NCI-H1092 (cell line): ENCODE measurements at regions not wholly inside any gene's neighbourhood (a gene's known extent, or its start where the extent isn't known, plus 50 kb on each side); places are given as distances from the start of the nearest gene placed in this dataset.

Source experiments
- DNase-seq: peaks from one replicate; lab custom pipeline; 2025; lab: John Stamatoyannopoulos, UW

GRCh38 chr2:20539776-20540586, 93.1 kb downstream of the RHOB start:
- DNase-seq: no peak

GRCh38 chr2:20540587-20541293, 93.9 kb downstream of the RHOB start:
- DNase-seq: no peak

GRCh38 chr2:20541294-20541640, 94.4 kb downstream of the RHOB start:
- no peak for DNase-seq

GRCh38 chr2:20541651-20542050, 94.8 kb downstream of the RHOB start:
- DNase-seq: no peak

- DNase-seq: no peak
These were observed 95.4 kb downstream of the RHOB start for GRCh38 chr2:20542269-20542668.

- no peak for DNase-seq
These were observed 96.0 kb downstream of the RHOB start for GRCh38 chr2:20542746-20543468.

- DNase-seq: no peak
These were observed 96.7 kb downstream of the RHOB start for GRCh38 chr2:20543469-20544152.

- no peak for DNase-seq
These were observed 97.4 kb downstream of the RHOB start for GRCh38 chr2:20544153-20544747.

- DNase-seq: no peak
These were observed 101.8 kb downstream of the HS1BP3 start for GRCh38 chr2:20549144-20549543.

GRCh38 chr2:20549691-20550348, 101.1 kb downstream of the HS1BP3 start:
- no peak for DNase-seq

GRCh38 chr2:20551260-20551944, 99.5 kb downstream of the HS1BP3 start:
- no peak for DNase-seq

GRCh38 chr2:20551945-20552328, 99.0 kb downstream of the HS1BP3 start:
- no peak for DNase-seq

GRCh38 chr2:20552847-20553246, 98.1 kb downstream of the HS1BP3 start:
- DNase-seq: no peak

GRCh38 chr2:20553580-20553979, 97.3 kb downstream of the HS1BP3 start:
- DNase-seq: no peak

- no peak for DNase-seq
These were observed 94.9 kb downstream of the HS1BP3 start for GRCh38 chr2:20555954-20556353.

GRCh38 chr2:20556756-20557155, 94.1 kb downstream of the HS1BP3 start:
- DNase-seq: no peak

GRCh38 chr2:20557226-20557625, 93.7 kb downstream of the HS1BP3 start:
- no peak for DNase-seq

GRCh38 chr2:20557635-20558034, 93.3 kb downstream of the HS1BP3 start:
- DNase-seq: no peak

GRCh38 chr2:20558391-20559150, 92.3 kb downstream of the HS1BP3 start:
- DNase-seq: no peak

- DNase-seq: no peak
These were observed 91.6 kb downstream of the HS1BP3 start for GRCh38 chr2:20559277-20559676.
